HG02588 (cell line): ENCODE measurements at regions not wholly inside any gene's neighbourhood (a gene's known extent, or its start where the extent isn't known, plus 50 kb on each side); places are given as distances from the start of the nearest gene placed in this dataset.
A peak's percentile ranks its signal among the peaks of the same experiment; 100 is the strongest.
"Not testable (repeated sequence)": the region's sequence is repeated elsewhere in the genome, so short reads cannot be mapped to it uniquely, and the experiment has no call there.

Experiments used
- ATAC-seq: cut with Tn5 transposase; IDR thresholded peaks from one replicate; pipeline ENCODE4 v1.9.1; 2021; ENCODE audit warnings: mild to moderate bottlenecking, moderate library complexity; ENCODE audit not compliant: unreplicated experiment

DNA sequence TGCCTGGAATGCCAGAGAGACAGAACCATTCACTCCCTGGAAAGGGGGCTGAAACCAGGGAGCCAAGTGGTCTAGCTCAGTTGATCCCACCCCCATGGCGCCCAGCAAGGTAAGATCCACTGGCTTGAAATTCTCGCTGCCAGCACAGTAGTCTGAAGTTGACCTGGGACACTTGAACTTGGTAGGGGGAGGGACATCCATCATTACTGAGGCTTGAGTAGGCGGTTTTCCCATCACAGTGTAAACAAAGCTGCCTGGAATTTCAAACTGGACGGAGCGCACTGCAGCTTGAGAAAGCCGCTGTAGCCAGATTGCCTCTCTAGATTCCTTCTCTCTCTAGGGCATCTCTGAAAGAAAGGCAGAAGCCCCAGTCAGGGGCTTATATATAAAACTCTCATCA, 310.7 kb upstream of the DPPA4 start:
- ATAC-seq, result no peak

DNA sequence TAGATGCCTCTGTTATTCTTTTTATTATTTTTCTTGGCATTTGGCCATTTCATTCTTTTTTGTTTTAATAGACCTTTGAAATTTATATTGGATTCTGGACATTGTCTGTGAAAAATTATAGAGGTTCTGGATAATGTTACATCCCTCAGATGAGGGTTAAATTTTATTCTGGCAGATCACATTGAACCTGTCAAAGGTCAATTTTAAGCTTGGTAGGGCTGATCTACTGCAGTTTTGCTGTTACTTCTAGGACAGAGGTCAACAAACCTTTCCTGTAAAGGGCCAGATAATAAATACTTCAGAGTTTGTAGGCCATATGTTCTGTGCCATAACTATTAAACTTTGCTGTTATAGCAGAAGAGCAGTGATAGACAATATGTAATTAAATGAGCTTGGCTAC, 318.9 kb upstream of the DPPA4 start:
- no peak for ATAC-seq

DNA sequence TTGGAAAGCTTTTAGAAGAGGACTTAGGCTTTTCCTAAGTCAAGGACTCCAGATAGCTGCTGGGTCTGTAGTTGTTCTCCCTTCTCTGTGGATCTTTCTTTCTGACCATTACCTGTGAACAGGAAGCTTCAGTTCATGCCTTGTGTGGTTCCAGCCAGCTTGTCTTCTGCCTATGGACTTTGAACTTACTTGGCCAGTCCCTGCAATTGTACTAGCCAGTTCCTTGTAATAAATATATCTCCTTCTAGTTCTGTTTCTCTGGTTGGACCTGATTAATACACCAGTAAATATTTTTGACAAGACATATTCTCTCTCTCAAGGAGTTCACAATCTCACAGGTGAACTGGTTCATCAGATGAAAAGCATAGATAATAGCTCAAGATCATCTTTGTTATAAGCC, 341.3 kb upstream of the DPPA4 start:
- no peak for ATAC-seq

DNA sequence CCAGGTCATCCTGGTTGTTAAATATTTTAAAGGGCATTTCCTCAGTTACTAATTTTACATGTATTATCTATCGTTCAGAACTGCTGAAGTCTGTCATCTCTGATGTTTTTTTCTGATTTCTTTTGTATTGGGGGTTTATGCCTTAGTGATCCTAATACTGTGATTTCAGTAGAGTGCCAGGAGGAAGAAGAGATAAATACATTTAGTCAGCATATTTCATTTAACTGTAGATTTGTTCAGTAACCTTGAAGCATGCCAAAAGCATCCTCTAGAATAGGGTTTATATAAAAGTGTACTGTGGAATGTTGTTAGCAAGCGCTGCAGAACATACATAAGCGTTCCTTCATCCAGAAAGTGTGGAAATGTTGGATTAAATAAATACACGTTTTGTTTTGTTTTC, 342.3 kb upstream of the DPPA4 start:
- ATAC-seq, result no peak

DNA sequence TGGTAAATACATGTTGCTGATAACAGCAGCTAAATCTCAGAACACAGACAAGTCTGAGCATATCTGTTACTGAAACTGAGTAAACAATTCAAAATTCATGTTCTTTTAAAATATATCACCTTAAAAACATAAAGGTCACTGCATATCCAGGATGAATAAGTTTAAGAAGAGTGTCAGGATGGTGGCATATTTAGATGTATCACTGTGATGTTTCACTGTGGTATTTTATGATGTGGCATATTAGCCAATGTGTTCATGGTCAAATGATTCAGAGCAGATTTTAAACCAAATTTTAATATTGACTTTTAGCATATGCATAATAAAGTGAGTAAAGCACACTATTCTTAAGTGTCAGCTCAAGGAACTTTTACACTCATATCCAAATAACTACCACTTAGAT, 346.4 kb upstream of the DPPA4 start:
- no peak for ATAC-seq

DNA sequence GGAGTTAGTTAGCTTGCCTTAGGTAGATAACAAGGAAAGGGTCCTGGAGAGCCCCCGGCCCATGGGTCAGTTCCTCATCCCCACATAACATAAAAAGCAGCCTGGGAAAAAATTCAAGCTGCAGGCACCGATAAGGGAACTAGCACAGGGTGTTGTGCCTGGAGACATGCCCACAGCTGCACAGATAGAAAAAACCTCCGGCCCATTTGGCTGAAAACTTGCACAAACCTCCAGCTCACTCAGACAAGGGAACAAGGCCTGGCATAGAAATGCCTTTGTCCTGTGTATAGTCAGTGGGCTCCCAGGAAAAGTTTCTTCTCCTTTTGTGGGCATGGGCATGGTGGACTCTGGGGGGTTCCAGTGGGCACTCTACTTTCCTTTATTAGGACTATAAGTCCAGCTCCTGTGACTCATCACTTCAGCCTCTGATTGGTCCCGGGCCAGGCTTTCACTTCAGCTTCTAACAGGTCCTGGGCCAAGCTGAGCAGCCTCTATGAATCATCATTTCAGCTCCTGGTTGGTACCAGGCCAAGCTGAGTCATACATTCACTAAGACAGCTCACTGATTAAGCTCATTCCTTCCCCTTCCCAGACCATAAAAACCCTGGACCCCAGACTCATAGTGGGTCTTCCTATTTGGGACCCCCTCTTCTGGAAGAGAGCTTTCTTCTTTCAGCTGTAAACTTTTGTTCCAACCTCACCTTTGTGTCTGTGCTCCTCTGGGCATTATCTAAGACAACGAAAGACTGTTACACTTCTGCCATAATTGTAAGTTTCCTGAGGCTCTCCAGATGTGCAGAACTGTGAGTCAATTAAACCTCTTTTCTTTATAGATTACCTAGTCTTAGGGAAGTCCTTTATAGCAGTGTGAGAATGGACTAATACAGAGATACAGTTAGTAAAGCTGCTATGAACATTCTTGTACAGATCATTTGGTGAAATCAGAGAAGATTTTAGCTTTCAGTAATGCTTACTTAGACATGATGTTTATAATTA, 348.0 kb upstream of the DPPA4 start:
- ATAC-seq, result no peak

DNA sequence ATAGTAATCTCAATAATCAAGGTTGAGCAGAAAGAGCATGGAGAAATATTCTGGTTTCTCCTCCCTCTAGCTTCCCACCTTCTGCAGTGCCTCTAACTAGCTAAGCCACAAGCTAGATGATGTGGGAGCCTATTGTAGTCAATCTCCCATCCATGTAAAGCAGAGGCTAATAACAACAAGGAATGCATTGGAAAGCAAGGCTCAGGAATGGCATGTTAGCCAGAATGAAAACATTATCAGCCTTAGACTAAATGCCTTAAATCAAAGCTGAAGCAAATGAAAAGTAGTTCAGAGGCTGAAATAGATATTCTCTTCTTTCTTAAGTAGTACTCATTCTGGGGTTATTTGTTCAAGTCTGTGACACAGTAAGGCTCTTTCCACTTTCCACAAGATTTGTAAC, 350.3 kb upstream of the DPPA4 start:
- no peak for ATAC-seq

DNA sequence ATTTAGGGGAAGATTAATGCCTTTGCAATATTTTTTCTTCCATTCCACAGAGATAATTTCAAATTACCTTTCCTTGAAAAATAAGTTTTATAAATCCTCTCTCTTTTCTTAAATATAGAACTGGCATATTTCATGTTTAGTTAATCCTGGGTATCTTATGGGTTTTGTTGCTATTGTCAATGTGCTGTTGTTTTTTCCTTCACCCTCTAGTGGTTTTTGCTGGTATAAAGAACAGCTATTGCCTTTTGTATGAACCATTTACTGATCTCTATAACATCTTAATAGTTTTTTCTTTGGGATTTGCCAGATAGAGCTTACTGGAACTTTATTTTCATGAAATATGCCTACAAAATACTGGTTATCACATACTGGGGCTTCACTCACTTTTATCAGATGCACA, 359.6 kb upstream of the DPPA4 start:
- ATAC-seq, result no peak

DNA sequence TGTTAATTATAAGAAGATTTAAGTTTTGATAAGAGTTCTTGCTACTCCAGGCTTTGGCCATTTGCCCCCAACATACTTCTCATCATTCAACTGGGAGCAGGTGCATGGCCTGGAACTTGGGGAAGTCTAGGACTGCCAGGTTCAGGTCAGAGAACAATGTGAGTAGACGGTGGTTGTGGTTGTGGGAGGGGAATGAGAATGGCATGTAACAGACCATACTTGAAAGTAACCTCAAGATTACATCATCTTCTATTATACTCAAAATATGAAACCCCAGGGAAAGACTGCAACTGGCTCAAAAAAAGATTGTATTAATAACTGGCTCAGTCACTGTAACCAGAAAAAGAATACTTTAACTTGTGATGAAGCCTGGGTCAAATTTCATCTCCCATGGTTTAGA, 364.9 kb upstream of the DPPA4 start:
- peak; percentile 64 for ATAC-seq

DNA sequence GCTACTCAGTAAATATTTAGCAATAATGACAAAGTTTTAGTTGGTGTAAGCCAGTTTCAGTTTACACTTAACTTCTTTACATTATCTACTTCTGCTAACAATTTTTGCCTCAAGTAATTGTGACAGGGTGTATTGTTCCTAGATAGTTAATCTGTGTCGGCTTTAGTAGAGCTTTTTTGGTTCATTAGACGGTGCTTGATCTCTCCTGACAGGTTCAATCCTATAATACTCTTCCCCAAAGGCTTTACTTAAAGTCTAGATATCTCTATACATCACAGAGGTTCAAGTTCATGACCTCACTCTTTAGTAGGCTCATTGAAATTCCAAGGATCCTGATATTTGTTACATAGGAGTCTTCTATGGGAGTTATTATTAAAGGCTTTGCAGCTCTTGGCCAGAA, 365.6 kb upstream of the DPPA4 start:
- no peak for ATAC-seq

DNA sequence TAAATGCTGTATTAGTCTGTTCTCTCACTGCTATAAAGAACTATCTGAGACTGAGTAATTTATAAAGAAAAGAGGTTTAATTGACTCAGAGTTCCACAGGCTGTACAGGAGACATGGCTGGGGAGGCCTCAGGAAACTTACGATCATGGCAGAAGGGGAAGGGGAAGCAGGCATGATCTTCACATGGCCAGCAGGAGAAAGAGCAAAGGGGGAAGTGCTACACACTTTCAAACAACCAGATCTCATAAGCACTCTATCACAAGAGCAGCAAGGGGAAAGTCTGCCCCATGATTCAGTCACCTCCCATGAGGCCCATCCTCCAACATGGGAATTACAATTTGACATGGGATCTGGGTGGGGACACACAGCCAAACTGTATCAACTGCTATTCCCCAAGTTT, 367.8 kb upstream of the DPPA4 start:
- ATAC-seq, result not testable (repeated sequence)

DNA sequence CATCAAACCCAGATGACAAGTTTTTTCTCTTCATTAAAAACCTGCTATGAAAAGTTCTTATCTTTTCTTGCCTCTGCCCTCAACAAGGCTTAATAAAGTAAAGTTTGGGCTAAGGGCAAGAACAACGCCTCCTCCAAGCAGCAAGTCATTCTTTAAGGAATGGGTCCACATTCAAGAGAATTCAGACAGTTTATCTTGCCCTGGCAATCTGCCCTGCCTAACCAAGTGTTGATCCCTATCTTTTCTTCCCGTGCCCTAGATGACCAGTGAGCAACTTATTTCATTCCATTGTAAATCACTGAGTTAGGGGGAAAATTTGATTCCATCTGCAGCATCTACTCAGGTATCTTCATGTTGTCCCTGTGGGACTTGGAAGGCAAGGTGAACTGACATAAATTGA, 370.3 kb upstream of the DPPA4 start:
- ATAC-seq, result no peak

DNA sequence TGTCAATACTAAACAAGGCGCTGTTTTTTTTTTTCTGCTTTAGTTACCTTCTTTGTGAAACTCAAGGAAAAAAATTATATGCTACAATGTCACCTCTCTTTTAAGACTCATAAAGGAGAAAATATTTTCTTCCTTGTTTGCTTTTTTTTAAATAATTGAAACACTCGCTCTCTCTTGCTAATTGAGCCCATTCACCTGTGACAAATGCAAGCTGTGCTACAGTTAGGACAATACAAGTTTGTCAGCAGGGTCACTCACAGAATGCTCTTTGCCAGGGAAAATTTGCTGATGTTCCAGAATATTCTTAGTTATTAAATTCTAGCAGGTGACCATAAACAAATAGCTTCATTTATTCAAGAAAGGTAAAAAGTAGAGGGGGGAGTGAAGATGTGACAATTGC, 375.9 kb upstream of the DPPA4 start:
- ATAC-seq, result no peak

DNA sequence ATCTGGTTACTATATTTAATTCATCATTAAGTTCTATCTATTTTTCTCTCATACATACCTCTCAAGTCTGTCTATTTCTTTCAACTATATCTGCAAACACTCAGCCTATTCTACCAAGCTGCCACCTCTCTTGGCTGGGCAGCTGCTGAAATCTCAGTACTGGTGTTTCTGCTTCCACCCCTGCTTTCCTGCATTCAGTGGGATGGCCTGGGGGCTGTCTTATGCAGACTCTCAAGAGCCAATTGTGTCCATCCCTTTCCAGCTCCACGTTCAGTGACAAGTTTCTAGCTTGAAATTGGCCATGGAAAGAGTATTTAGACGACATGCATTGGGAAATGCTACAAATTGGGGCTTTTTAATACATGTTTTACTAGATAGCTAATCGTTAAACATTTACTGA, 378.4 kb upstream of the DPPA4 start:
- no peak for ATAC-seq

DNA sequence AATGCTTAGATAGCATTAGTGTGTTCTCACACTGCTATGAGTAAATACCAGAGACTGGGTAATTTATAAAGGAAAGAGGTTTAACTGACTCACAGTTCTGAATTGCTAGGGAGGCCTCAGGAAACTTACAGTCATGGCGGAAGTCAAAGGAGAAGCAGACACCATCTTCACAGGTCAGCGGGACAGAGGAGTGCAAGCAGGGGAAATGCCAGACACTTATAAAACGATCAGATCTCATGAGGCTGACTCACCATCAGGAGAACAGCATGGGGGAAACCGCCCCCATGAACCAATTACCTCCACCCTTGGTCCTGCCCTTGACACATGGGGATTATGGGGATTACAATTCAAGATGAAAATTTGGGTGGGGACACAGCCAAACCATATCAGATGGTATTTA, 381.5 kb upstream of the DPPA4 start:
- no peak for ATAC-seq

DNA sequence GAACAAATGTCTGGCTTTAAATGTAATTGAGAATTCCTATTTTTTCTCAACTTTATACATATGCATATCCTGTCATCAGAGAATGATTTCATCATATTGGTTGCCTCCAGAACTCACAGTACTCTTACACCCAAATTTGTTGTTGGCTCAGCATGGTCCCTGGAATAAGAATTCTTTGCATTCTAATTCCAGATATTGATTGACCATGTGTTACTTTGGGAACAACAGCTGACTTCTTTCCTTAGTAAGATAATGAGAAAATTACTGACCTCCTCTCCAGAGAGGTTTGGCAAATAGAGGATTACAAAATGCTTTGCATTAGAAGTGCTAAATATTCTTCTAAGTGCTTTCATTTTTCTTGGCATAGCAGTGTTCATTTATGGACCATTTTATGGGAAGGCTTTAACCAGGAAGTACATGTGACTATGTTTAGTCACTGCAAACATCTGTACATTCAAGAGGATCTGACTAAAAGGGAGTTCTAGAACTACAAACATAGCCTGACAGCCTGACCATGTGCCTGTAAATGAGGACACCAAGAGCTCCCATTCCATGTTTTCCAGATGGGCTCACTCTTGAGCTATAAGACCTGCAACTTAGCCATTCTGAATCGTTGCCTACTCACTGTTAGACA, 391.6 kb upstream of the DPPA4 start:
- no peak for ATAC-seq

DNA sequence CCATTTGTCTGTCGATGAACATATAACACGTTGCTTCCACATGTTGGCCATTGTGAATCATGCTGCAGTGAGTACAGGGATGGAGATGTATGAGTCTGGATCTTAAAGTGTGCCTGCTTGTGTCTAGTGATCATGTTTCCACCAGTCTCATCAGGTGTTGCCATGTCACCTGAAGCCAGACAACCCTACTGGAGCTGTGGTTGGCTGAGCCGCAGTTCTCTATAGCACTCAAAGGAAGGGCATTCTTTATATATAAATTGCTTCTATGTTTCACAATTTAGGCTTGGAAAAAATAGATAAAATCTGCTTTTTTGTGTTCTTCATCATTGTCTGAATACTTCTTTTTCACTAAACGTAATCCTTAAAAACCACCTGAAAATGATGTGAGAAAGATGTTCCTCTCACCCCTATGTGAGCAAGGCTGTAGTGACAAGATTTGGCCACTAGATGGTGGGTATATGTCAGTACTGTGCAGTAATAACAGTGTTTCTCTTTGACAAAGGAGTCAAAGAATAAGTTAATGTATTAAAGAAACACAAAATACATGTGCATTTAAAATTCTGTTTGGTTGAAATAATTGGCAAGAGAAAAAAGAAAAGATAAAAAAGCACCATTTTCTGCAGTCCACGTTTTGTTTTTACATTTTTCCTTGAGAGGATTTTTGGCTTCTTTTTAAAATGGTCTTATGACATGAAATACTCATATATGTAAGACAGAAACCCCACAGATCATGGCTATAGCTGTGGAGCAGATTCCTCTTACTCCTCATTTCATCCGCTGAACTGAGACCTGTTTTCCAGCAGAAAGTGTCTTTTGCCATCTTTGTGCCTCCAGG, 394.5 kb upstream of the DPPA4 start:
- peak; percentile 81 for ATAC-seq

DNA sequence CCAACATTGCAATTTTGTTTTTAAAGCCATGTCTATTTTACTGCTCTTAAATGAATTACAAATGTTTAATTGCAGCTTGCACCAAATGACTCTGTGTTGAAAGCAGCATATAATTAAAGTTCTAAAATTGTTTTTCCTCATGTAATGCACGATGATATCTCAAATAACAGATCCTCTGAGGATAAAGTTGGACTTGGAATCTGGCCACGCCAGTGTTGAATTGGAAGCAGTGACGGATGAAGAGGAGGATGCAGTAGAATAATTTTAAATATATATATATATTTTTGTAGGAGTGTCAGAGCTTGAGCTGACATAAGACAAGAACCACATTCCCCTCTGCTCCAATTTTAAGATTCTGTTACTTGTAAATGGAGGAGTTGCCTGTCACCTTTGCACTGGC, 406.6 kb upstream of the DPPA4 start:
- no peak for ATAC-seq

DNA sequence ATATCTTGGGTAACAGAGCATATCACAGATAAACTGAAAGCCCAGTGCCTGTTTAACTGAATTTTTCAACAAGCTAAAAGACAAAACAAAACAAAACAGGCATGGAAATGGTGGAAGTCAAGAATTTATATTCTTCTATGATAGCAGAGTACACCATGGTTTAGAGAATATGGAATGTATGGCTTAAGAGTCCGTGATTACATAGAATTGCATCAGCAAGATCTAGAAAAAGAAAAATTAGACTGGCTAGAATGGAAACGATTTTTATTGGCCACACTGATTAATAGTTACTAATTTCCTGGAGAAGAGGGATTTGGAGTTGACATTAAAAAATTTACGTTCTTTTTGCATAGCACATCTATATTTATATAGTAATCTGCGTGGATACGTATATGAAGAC, 435.2 kb upstream of the DPPA4 start:
- no peak for ATAC-seq

DNA sequence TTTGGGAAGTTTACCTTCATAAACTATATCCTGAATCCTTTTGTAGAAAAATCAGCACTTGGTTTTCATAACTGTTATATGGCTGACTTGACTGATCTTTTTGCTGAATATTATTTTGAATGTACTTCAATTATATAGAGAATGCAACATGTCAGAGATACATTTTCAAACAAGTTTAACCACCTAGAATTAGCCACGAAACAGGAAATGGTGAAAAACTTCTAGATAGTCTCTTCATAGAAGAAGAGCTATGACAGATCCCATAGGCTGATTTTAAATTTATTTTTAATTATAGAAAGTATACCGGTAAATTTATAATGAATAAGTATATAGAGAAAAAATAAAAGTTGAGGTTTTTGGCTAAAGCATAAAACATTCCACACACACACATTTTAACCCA, 436.8 kb upstream of the DPPA4 start:
- no peak for ATAC-seq

DNA sequence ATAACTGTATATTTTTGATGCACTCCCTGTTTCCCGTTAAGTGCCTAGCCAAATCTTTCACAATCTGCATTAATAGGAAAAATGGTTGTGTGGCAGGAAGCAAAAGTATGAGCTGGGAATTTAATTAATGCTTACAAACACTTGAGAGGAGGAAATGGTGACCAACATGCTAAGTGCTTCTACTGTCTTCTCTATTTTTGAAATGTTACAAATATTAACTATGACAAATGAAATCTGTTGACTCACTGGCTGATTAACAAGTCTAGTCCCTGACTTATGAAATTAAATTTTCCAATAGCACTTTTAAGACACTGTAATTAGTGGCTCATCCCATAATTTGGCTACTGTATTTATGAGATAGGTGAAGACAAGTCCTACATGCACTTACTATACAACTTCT, 446.9 kb upstream of the DPPA4 start:
- ATAC-seq, result no peak
